D721Med (cell line): ENCODE measurements at regions not wholly inside any gene's neighbourhood (a gene's known extent, or its start where the extent isn't known, plus 50 kb on each side); places are given as distances from the start of the nearest gene placed in this dataset.

Experiments
- DNase-seq: peaks from one replicate; pipeline ENCODE4 v3.0.0; 2011; ENCODE audit warnings: low spot score; ENCODE audit not compliant: insufficient read length
- FAIRE-seq: peaks from 2 replicates; lab custom pipeline; 2011; peaks lifted over from hg19 to GRCh38; lab: Jason Lieb, UNC
- CTCF ChIP-seq: IDR thresholded peaks from 2 replicates; pipeline ENCODE4 v1.5.1; 2012; ENCODE audit warnings: mild to moderate bottlenecking, control low read depth; ENCODE audit not compliant: insufficient read depth; ENCODE audit errors: missing control alignments

GRCh38 chr20:62587757-62588402 lies 54.4 kb upstream of the SLCO4A1 start:
- no peak for TF ChIP-seq CTCF
- FAIRE-seq = no peak
- DNase-seq = no peak

DNA sequence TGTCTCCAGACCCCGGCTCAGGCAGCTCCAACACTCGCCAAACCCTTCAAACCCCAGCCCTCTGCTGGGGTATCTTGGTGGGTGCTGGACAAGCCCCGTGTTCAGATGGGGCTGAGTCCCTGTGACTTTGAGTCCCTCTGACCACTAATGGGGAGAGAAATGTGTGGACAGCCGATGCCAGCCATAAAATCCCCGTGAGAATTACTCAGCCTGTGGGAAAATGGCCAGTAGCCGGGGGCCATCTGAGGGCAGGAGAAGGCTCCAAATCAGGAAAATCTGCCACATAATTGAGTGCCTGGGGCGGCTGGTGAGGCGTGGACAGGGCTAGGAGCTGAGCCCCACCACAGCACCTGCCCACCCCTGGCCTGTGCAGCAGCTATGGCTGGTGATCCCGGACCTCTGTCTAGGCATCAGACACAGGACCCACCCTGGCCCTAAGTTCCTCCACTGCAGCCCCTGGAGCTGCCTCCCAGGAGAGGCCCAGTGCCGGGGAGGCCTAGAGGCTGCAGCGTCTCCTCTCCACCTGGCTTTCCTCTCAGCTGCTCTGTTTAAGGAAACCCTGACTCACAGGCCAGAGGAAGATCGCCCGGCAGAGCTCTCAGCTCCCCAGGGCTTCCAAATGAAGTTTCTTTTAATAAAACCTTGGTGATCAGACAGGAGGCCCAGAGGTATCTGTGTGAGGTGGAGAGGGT lies 53.7 kb upstream of the SLCO4A1 start:
- FAIRE-seq (no peak), DNase-seq (no peak)
- TF ChIP-seq CTCF = no peak

DNA sequence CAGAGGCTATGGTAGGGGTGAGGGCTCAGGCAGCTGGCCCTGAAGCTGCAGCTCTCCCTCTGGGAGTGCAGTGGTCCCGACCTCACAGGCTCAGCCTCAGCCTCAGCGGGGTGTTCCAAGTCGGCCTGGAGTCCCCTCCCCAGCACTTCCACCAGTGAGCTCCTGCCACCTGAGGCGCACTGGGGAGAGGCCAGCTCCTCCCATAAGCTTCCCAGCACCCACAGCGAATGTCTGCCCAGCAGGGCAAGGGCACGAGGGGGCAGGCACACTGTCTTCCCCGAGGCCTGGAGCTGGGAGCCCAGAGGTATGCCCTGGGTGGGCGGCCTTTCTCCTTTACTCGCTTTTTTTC lies 53.2 kb upstream of the SLCO4A1 start:
- DNase-seq = no peak
- TF ChIP-seq CTCF = no peak
- no peak for FAIRE-seq

DNA sequence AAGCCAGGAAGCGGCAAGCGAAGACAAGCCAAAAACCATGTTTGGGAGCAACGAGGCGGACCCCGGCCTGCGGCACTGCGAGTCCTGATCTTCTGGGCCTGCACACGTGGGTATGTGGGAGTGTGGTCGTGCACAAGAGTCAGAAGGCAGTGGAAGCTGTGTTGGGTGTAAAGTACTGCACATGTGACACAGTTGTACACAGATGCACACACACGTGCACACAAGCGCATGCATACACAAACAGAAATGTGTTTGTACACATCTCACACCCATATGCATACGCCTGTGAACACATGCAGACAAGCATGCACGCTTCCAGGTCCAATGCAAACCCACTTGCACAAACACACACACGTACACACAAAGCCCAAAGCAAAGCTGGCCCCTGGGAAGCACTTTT lies 52.6 kb upstream of the SLCO4A1 start:
- DNase-seq = no peak
- FAIRE-seq = no peak
- TF ChIP-seq CTCF = no peak

GRCh38 chr20:62590309-62591121 lies 51.8 kb upstream of the SLCO4A1 start:
- FAIRE-seq = no peak
- TF ChIP-seq CTCF = no peak
- no peak for DNase-seq

- FAIRE-seq (no peak), DNase-seq (no peak)
- no peak for TF ChIP-seq CTCF
These were observed 51.2 kb upstream of the SLCO4A1 start for GRCh38 chr20:62591122-62591468.
